NB4 (cell line): ENCODE measurements at regions not wholly inside any gene's neighbourhood (a gene's known extent, or its start where the extent isn't known, plus 50 kb on each side); places are given as distances from the start of the nearest gene placed in this dataset.

Source experiments
- CTCF ChIP-seq: IDR thresholded peaks from one replicate; pipeline ENCODE4 v1.5.1; 2012; ENCODE audit warnings: low read depth, low read length
- MYC ChIP-seq: IDR thresholded peaks from 2 replicates; pipeline ENCODE4 v1.6.1; 2011; ENCODE audit warnings: low read depth, low read length

- TF ChIP-seq MYC (no peak), CTCF (no peak)
Observed at GRCh38 chr4:18389115-18389514, 367.6 kb upstream of the LCORL start.
